ENCODE measurements at regions not wholly inside any gene's neighbourhood (a gene's known extent, or its start where the extent isn't known, plus 50 kb on each side); places are given as distances from the start of the nearest gene placed in this dataset.
"Not testable (repeated sequence)": the region's sequence is repeated elsewhere in the genome, so short reads cannot be mapped to it uniquely, and the experiment has no call there.

DNA sequence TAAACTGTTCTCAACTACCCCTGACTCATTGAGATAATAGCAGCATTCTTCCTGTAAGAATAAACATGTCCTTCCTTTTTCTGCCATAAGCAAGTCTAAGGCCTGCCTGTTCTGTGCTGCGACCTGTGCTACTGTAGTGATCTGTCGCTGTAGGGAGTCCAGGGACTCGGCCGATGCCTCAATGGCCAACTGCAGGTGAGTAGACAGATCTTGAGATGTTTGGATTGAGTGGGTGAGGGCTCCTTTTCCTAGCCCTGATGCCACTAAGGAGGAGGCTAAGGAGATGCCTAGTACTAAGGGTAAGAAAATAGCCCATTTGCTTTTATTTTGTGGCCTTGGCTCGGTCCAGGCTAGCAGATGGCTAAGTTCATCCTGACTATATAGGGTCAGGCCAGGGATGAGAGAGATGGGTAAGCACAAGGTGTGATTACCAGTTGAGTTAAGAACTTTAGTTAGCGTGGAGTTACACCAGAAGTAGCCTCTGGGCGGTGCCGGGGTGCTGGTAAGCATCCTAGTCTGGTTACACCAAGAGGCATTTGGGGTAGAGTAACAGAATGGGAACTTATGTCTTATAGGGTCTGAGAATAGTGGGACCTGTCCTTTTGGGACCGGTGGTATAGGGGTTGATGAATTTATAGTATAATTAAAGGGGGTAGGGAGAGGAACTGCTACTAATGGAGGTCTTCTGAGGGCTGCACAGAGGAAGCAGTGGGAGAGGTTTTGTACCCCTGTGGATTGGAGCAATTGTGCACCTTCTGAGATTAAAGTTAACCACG is 642.4 kb upstream of the DPP6 start:
- TF ChIP-seq, protein P1, sequence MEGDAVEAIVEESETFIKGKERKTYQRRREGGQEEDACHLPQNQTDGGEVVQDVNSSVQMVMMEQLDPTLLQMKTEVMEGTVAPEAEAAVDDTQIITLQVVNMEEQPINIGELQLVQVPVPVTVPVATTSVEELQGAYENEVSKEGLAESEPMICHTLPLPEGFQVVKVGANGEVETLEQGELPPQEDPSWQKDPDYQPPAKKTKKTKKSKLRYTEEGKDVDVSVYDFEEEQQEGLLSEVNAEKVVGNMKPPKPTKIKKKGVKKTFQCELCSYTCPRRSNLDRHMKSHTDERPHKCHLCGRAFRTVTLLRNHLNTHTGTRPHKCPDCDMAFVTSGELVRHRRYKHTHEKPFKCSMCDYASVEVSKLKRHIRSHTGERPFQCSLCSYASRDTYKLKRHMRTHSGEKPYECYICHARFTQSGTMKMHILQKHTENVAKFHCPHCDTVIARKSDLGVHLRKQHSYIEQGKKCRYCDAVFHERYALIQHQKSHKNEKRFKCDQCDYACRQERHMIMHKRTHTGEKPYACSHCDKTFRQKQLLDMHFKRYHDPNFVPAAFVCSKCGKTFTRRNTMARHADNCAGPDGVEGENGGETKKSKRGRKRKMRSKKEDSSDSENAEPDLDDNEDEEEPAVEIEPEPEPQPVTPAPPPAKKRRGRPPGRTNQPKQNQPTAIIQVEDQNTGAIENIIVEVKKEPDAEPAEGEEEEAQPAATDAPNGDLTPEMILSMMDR (IDR thresholded peaks at IDR 0.05 in 8 of 11, conservative IDR thresholded peaks at IDR 0.05 in 3 of 11) = not testable (repeated sequence)
- TF ChIP-seq POLR2AphosphoS5 (IDR thresholded peaks at IDR 0.05) = not testable (repeated sequence)

Data from spleen (tissue), 7 donors.